Skeletal muscle satellite cell (primary cell): ENCODE measurements at regions not wholly inside any gene's neighbourhood (a gene's known extent, or its start where the extent isn't known, plus 50 kb on each side); places are given as distances from the start of the nearest gene placed in this dataset.

Experiments
- H3K27me3 ChIP-seq: 2 replicates; pipeline ENCODE4 v1.7.0; 2013; ENCODE audit warnings: low read length; ENCODE audit not compliant: control insufficient read depth, insufficient read depth
- H3K36me3 ChIP-seq: 2 replicates; pipeline ENCODE4 v1.7.0; 2013; ENCODE audit warnings: mild to moderate bottlenecking, control low read depth, low read length; ENCODE audit not compliant: insufficient read depth
- H3K4me1 ChIP-seq: 2 replicates; pipeline ENCODE4 v1.7.0; 2013; ENCODE audit warnings: low read length; ENCODE audit not compliant: control insufficient read depth, insufficient read depth
- H3K4me2 ChIP-seq: 2 replicates; pipeline ENCODE4 v1.7.0; 2013; ENCODE audit warnings: mild to moderate bottlenecking, low read length
- H3K4me3 ChIP-seq: 2 replicates; pipeline ENCODE4 v1.7.0; 2013; ENCODE audit warnings: low read length
- H3K9ac ChIP-seq: 2 replicates; pipeline ENCODE4 v1.7.0; 2013; ENCODE audit warnings: mild to moderate bottlenecking, low read depth, low read length, moderate library complexity
- H3K9me3 ChIP-seq: replicated peaks from 2 replicates; pipeline ENCODE4 v1.7.0; 2013; ENCODE audit warnings: mild to moderate bottlenecking, control low read depth, low read length

DNA sequence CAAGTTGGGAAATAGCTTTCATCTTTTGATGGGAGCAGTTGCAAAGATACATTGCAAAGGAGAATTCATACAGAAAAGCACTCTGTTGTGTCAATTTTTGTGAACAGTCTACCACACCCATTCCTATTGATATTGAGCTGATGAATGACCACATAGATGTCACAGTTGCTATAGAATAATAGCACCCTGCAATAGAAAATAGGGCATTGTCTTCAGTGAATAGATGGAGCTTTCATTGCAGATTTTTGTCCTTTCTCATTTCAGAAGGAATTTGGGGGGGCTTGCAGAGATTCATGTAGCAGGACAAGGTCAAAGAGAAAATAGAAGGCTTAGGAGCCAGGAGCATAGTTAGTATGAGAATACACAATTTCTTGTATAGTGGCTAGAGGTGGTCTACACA, 237.9 kb downstream of the TMEM38B start:
- no peak overlapping the region for H3K4me2 ChIP-seq
- no peak overlapping the region for H3K9ac ChIP-seq
- no peaks in the 10 kb centered on the region for H3K36me3 ChIP-seq
- no peaks in the 10 kb centered on the region for H3K9me3 ChIP-seq
- no peak overlapping the region for H3K4me3 ChIP-seq
- no peaks in the 10 kb centered on the region for H3K27me3 ChIP-seq
- H3K4me1 ChIP-seq, result no peaks in the 10 kb centered on the region

DNA sequence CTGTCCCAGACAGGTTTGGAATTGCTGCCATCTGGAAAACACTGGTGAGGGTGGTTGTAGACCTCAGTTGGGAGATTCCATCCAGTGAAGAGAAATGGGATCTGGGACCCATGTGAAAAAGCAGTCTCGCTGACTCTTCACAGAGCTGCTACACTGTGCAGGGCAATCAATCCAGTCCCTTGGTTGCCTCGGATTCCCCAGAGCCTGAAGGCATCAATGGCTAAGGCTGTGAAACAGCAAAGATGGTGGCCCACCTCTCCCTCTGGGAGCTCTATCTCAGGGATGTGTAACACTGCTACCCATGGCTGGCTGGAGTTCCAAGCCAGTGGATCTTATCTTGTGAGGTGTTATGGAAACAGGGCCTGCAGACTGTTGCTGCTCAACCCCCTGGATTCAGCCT, 256.1 kb downstream of the TMEM38B start:
- Histone ChIP-seq H3K4me2 (no peak overlapping the region), H3K9ac (no peak overlapping the region), H3K9me3 (no peaks in the 10 kb centered on the region), H3K27me3 (no peaks in the 10 kb centered on the region), H3K4me3 (no peak overlapping the region), H3K36me3 (no peaks in the 10 kb centered on the region), H3K4me1 (no peaks in the 10 kb centered on the region)

DNA sequence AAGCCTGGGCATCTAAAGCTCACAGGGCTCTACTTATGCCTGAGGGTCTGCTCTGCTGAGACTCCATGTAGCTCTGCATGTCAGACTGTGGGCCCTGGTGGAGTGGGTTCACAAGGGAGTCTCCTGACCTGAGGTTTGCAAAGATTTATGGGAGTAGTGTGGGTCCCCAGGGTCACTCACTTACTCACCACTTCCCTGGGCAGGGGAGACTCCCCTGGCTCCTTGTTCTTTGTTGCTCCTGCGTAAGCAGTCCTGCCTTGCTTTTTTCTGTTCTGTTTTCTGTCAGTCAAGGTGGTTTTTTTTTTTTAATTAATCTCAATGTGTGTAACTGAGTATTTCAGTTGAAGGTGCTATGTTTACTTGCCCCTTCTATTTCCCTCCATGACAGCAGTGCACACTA, 256.6 kb downstream of the TMEM38B start:
- Histone ChIP-seq H3K4me1 (no peaks in the 10 kb centered on the region), H3K36me3 (no peaks in the 10 kb centered on the region), H3K27me3 (no peaks in the 10 kb centered on the region), H3K4me2 (no peak overlapping the region), H3K9me3 (no peaks in the 10 kb centered on the region), H3K9ac (no peak overlapping the region), H3K4me3 (no peak overlapping the region)

DNA sequence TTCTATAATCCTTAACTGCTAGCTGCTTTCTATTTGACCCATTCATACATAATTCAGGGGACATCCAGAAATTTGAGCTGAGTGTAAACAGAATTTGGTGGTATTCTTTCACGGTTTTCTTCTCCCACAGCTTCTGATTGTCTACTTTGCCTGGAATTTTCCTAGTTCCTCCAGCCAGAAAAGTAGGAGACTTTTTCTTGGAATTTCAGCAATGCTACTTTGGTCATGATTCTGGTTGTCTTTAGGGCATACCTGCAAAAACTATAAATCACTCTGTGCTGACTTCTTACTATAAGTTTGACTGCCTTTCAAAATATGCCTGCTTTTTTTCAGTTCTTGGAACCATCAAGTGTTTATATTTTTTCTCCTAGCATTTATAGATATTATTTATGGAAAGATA, 260.2 kb downstream of the TMEM38B start:
- H3K36me3 ChIP-seq, result no peaks in the 10 kb centered on the region
- H3K4me1 ChIP-seq, result no peaks in the 10 kb centered on the region
- no peak overlapping the region for H3K4me3 ChIP-seq
- H3K9me3 ChIP-seq, result no peaks in the 10 kb centered on the region
- H3K4me2 ChIP-seq, result no peak overlapping the region
- H3K27me3 ChIP-seq, result no peaks in the 10 kb centered on the region
- H3K9ac ChIP-seq, result no peak overlapping the region

DNA sequence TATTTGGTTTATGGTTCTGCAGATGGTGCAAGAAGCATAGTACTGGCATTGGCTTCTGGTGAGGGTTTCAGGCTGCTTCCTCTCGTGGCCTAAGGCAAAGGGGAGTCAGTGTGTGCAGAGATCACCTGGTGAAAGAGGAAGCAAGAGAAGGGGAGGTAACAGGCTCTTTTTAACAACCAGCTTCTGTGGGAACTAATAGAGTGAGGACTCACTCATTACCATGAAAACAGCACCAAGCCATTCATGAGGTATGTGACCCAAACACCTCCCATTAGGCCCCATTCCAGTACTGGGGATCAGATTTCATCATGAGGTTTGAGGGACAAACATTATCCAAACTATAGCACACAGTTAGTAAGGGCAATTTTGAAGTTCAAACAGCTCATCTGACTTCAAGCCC, 263.5 kb downstream of the TMEM38B start:
- H3K4me2 ChIP-seq, result no peak overlapping the region
- no peaks in the 10 kb centered on the region for H3K4me1 ChIP-seq
- no peak overlapping the region for H3K9ac ChIP-seq
- no peaks in the 10 kb centered on the region for H3K36me3 ChIP-seq
- no peak overlapping the region for H3K4me3 ChIP-seq
- no peaks in the 10 kb centered on the region for H3K27me3 ChIP-seq
- no peaks in the 10 kb centered on the region for H3K9me3 ChIP-seq

DNA sequence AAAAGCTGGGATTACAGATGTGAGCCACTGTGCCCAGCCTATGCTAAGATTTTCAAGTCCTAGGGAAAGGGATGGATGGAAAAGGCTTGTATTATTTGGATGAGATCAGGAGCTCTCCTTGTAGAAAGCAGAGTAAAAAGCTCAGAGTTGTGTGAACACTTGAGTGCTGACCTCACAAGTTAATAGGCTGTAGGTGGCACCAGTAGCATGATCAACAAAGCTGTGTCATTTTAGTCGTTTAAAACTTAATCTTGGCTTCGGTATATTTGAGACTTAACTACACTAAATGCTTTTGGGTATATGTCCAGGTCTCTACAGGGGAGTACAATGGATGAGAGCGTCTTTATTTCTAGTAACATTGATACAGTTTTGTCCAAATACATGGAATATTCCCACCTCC, 264.2 kb downstream of the TMEM38B start:
- no peak overlapping the region for H3K9ac ChIP-seq
- H3K4me2 ChIP-seq, result no peak overlapping the region
- no peaks in the 10 kb centered on the region for H3K36me3 ChIP-seq
- no peaks in the 10 kb centered on the region for H3K4me1 ChIP-seq
- H3K4me3 ChIP-seq, result no peak overlapping the region
- H3K9me3 ChIP-seq, result no peaks in the 10 kb centered on the region
- no peaks in the 10 kb centered on the region for H3K27me3 ChIP-seq

DNA sequence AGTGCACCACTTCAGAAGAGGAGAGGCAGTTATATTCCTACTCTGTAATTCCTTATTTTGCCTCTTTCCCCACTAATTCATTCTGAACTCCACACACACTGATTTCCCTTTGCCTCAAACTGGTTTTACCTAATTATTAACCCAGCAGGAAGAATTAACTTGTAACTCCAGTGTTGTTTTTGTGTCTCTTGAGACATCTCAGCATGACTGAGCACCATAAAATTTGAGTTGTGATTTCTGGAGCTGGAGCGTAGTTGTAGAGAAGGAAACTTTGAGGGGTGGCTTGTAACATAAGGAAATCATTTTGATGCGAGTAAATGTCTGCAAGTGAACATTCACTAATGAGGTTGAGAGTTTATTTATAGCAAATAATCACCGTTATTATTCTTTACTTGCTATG, 265.2 kb downstream of the TMEM38B start:
- Histone ChIP-seq H3K27me3 (no peaks in the 10 kb centered on the region), H3K4me3 (no peak overlapping the region), H3K9me3 (no peaks in the 10 kb centered on the region), H3K9ac (no peak overlapping the region), H3K4me2 (no peak overlapping the region), H3K36me3 (no peaks in the 10 kb centered on the region), H3K4me1 (no peaks in the 10 kb centered on the region)

DNA sequence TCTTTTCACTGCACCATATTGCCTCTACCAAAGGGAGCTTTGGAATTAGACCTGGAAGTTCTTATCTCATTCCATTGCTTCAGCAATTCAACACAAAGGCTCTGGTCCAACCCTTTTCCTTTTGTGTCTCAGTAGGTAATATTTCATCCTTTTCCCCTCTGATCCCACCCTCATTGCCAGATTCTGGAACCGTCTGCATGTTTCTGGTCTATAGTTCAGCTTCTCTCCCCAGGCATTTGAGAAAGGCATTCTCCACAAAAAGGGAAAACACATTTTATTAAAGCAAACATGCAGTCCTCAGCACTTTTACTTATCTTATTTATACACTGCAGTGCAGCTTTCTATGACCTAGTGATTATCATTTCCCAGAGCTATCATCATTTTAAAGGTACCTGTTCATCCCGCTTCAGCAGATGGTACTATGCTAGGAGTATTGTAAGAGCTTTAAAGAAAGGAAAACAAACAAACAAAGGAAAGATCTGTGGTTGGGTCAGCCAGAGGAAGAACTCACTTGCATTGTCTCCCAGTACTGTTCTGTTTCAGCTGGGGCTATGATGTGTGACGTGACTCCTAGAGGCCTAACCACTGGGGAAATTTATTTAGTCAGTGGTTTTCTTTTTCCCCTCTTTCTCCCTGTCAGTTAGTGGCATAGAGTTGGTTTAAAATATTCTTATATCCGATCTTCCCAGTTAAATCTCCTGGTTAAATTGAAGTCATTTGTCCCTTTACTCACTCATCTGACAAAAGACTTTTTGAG, 269.2 kb downstream of the TMEM38B start:
- Histone ChIP-seq H3K36me3 (no peaks in the 10 kb centered on the region), H3K9ac (no peak overlapping the region), H3K4me3 (no peak overlapping the region)

DNA sequence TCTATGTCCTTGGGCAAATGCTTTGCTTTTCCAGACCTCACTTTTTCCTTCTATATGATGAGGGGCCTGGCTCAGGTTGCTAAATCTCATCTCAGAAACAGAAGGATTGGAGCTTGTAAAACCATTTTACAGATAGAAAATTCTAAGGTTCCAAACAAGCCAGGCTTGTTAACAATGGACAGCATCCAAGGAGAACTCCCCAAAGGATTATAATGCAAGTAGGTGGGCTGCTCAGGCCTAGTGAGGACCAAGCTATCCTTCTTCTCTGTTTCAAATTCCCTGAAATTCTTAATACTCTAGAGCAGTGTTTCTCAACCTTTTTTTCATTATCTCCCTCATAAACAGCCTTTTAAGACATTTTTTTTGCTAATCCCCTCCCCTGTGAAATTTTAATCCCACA, 269.8 kb downstream of the TMEM38B start:
- H3K27me3 ChIP-seq, result no peaks in the 10 kb centered on the region
- H3K9ac ChIP-seq, result no peak overlapping the region
- H3K4me2 ChIP-seq, result no peak overlapping the region
- H3K4me1 ChIP-seq, result no peaks in the 10 kb centered on the region
- H3K36me3 ChIP-seq, result no peaks in the 10 kb centered on the region
- no peak overlapping the region for H3K4me3 ChIP-seq
- no peaks in the 10 kb centered on the region for H3K9me3 ChIP-seq

More for the DNA sequence above, 269.2 kb downstream of the TMEM38B start:
- Histone ChIP-seq H3K9me3 (no peaks in the 10 kb centered on the region), H3K27me3 (no peaks in the 10 kb centered on the region), H3K4me1 (no peaks in the 10 kb centered on the region), H3K4me2 (no peak overlapping the region)

DNA sequence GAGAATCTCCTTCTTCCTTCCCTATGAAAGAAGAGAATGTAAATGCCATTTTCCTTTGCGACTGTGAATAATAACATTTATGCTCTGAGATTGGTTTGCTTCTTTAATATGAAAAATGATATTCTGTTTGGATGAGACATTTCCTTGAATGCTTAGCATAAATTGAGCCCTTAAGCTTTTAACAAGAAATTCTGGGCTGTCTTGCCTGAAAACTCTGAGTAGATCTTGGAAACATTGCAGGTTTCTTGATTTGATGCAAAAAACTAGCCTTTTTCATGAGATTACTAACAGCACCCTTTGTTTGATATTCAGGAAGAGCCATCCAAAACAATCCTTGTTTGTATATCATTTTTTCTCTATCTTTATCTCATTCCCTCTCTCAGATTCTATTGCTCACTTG, 272.5 kb downstream of the TMEM38B start:
- H3K9ac ChIP-seq, result no peak overlapping the region
- no peaks in the 10 kb centered on the region for H3K27me3 ChIP-seq
- no peaks in the 10 kb centered on the region for H3K36me3 ChIP-seq
- H3K4me1 ChIP-seq, result no peaks in the 10 kb centered on the region
- H3K9me3 ChIP-seq, result no peaks in the 10 kb centered on the region
- H3K4me3 ChIP-seq, result no peak overlapping the region
- H3K4me2 ChIP-seq, result no peak overlapping the region

DNA sequence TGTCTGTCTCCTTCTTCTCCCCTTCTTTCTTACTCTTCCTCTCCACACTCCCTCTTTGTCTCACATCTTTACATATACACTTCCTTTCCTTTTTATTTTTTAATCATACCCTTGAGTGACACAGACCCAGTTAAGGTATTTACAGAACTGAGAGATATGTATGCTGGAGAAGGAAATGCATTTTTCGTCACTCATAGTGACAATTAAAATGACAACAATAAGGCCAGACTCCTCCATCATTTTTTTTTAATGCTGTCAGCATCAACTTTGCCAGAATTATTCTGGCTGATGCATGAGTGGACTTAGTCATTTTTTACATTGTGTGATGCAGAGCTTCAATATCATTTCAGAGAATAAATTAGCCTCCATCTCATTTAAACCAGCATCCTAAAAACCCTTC, 272.9 kb downstream of the TMEM38B start:
- Histone ChIP-seq H3K4me3 (no peak overlapping the region), H3K4me2 (no peak overlapping the region), H3K9me3 (no peaks in the 10 kb centered on the region), H3K9ac (no peak overlapping the region), H3K36me3 (no peaks in the 10 kb centered on the region), H3K4me1 (no peaks in the 10 kb centered on the region), H3K27me3 (no peaks in the 10 kb centered on the region)

DNA sequence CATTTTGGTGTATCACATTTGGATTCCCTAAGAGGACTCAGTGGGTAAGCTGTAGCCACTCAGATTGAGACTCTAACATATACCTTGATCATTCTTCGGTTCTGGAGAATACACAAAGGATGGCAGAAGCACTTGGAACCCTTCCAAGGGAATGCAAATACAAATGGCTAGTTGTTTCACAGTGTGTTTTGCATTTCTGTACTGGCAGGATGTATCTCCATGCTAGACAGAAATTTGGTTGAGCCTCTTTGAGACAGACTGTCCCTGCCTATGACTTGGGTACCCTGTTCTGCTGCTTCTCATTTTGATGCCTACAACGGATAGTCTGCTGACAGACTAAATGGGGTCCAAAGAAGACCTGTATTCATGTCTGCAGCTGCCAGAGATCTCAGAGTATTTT, 273.5 kb downstream of the TMEM38B start:
- H3K4me1 ChIP-seq, result no peaks in the 10 kb centered on the region

More for the DNA sequence above, 273.5 kb downstream of the TMEM38B start:
- H3K9me3 ChIP-seq, result no peaks in the 10 kb centered on the region
- no peak overlapping the region for H3K9ac ChIP-seq
- H3K36me3 ChIP-seq, result no peaks in the 10 kb centered on the region
- H3K4me3 ChIP-seq, result no peak overlapping the region
- H3K4me2 ChIP-seq, result no peak overlapping the region
- H3K27me3 ChIP-seq, result no peaks in the 10 kb centered on the region
